GDM1 (cell line): ENCODE measurements at regions not wholly inside any gene's neighbourhood (a gene's known extent, or its start where the extent isn't known, plus 50 kb on each side); places are given as distances from the start of the nearest gene placed in this dataset.
"Not testable (repeated sequence)": the region's sequence is repeated elsewhere in the genome, so short reads cannot be mapped to it uniquely, and the experiment has no call there.

Experiments
- DNase-seq: peaks from one replicate; lab custom pipeline; 2025; lab: John Stamatoyannopoulos, UW

- no peak for DNase-seq
These were observed 175.3 kb downstream of the UTP18 start for GRCh38 chr17:51435641-51436091.

DNA sequence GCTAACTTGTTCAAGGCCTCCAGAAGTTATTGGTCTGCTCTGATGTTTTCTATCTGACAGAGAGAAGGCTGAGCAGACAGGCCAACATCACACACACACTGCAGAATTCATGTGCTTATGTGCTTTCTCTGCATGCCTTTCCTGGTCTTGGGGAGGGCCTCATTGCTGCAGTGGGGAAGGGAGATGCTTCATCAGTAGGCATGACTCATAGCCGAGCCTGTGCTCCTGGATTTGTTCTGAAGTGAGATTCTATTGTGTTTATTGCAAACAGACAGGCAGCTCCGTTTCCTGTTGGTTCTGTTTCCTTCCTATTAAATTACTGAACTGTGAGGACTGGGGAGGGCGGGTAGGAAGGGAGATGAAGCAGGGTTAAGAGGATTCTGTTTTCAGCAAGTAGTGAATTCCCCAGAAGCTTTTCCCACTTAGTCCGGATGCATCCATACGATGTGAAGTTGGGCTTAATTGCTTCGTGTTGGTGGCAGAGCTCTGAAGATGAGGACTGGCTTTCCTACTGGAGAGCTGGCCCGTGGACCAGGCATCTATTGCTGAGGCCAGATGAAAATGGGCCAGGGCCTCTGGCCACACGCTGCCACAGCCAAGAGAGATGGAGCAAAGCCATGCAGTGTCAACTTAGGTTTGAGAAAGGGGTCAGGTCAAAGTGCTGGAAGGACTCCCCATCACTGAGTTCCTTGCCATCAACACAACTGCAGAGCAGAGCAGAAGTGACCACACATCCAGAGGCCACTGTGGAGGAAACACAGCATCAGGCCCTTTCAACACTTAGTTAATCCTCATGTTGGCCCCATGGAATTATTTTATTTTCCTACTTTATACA lies 179.3 kb downstream of the UTP18 start:
- DNase-seq: no peak

- no peak for DNase-seq
These were observed 181.1 kb downstream of the UTP18 start for GRCh38 chr17:51441431-51441830.

DNA sequence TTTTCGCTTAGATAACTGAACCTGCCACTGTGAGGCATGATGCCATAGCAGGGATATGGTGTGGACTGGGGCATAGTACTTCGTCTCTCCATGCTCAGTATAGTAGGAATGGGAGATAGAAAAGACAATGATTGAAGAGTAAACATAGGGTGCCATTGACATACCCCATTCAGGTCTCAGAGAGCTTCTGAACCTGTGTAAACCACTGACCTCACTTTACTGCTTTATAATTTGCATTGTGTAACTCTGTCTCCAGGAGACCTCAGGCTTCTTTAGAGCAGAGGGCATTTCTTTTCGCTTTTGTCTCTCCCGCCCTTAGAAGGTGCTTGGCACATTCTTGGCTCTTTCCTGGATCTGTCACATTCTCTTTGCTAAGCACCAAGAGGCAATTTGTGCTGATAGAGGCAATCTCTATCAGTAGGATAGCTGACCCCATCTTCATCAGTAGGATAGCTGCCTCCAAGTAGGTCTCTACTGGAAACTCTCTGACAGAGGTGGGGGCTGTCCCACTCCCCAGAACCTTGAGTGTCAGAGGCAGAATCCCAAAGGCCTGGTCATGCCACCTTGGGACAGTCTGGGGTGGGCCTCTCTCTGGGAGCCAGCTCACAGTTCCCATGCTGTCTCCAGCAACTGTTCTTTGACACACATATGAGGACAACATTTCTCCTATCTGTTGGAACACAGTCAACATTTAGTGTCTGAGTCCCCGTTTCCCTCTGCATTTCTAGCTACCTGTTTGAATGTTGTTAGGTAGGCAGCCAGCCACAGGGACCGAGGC lies 181.9 kb downstream of the UTP18 start:
- DNase-seq: no peak

- no peak for DNase-seq
These were observed 183.3 kb downstream of the UTP18 start for GRCh38 chr17:51443646-51444045.

- DNase-seq: no peak
These were observed 185.6 kb downstream of the UTP18 start for GRCh38 chr17:51445946-51446345.

- no peak for DNase-seq
These were observed 194.2 kb downstream of the UTP18 start for GRCh38 chr17:51454456-51454978.

DNA sequence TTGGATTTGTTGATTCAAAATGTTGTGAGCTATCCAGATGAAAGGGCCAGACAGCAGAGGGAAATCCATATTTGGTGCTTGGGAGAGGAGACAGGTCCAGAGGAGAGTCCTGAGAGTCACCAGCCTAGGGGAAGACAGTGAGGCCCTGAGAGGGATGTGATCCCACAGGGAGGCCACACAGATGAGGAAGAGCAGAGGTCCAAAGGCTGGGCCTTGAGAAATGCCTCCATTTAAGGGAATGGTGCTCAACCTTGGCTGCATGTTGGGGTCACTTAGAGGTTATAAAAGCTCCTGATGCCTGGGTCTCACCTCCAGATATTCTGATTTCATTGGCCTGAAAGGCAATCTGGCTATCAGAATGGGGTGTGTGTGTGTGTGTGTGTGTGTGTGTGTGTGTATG lies 194.9 kb downstream of the UTP18 start:
- DNase-seq: no peak

- DNase-seq: no peak
These were observed 195.6 kb downstream of the UTP18 start for GRCh38 chr17:51455931-51456330.

DNA sequence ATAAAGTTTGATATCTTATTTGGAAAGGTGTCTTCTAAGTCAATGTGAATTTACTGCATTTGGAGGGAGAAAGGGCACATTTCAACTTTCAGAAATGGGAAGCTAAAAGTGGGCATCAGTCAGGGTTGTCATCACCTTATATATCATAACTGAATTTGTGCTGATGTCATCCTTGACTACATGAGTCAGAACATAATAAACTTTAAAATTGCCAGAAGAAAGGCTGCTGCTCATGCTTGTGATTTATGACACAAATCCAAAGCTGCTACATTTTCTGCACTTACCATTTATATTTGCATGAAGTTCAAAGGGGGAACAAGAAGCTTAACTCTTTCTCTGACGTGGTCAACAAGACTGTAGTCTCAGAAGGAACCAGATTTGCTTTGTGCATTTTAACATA lies 196.6 kb downstream of the UTP18 start:
- DNase-seq: no peak

GRCh38 chr17:51461578-51462004 lies 201.2 kb downstream of the UTP18 start:
- no peak for DNase-seq

- no peak for DNase-seq
These were observed 203.0 kb downstream of the UTP18 start for GRCh38 chr17:51463353-51463752.

GRCh38 chr17:51467336-51467735 lies 207.0 kb downstream of the UTP18 start:
- DNase-seq: no peak

DNA sequence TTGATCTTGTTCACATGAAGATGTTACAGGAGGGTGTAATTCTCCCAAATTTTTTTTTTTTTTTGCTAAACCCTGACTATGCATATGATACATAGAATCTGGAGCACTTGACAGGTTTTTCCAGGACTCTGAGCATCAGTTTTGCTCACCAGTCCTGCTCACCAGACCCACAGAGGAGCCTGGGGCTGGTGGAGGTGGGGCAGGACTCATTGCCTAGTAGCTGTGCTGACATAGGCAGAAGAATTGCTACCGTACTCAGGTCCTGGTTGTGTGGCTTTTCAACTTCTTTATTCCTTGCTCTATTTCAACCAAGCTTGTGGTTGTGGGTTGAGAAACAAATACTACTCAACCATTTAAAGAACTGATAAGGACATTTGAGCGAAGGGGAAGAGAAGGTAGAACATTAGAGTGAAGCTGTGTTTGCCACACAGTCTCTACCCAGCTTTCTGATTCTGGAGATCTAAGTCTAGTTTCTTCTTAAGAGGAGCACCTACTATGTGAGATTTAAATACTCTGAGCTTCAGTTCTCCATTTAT lies 212.4 kb downstream of the UTP18 start:
- no peak for DNase-seq

- no peak for DNase-seq
These were observed 214.4 kb downstream of the UTP18 start for GRCh38 chr17:51474764-51475163.

GRCh38 chr17:51475730-51476129 lies 215.4 kb downstream of the UTP18 start:
- DNase-seq: no peak

DNA sequence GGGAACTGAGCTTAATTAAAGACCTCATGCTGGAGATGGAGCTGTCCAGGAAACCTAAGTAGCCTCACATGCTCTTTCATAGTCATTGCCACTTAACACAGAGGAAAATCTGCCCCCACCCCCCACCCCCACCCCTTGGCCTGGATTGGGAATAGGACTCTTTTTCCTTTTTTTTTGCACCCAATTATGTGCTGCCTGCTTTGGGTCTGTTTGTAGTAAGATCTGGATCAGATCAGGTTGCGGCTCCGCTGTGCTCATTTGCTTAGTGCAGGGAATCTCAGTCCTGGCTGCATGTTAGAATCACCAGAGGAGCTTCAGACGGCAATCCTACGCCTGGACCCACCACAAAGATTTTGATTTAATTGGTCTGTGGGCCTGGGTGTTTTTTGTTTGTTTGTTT lies 219.0 kb downstream of the UTP18 start:
- no peak for DNase-seq

DNA sequence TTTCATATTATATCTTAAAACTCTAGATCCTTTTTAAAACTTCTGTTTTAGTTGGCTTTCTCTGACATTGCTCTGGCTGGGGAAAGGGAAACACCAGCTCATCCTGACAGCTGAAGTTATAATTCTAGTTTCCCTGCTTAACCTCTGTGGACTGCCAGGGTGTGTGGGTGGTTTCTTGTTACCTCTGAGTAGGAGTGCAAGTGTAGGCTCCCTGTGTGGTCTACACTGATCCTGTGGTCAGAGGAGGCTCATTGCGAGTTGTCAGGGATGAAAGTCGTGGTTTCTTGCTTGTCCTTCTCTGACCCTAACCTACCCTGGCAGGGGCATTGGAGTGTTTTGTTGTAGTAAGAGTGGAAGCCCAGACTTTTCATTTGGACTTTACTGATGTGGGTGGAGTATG lies 221.0 kb downstream of the UTP18 start:
- no peak for DNase-seq

GRCh38 chr17:51482248-51482647 lies 221.9 kb downstream of the UTP18 start:
- DNase-seq: not testable (repeated sequence)

DNA sequence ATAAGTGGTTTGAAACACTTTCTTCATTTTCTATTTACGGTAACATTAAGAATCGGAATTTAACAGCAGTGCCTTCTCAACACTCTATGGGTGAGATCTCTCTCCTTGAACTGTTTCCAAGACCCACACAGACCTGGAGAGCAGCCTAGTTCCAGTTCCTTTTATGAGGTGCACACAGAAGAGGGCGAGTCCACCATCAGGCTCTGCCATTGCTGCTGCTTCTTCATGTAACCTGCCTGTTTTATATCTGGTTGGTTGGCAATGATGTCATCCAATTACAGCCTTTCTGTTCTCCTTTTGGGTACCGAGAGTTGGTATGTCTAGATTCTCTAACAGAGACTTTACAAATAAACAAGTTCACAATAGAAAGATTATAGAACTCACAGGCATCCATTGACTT lies 225.7 kb downstream of the UTP18 start:
- DNase-seq: no peak

DNA sequence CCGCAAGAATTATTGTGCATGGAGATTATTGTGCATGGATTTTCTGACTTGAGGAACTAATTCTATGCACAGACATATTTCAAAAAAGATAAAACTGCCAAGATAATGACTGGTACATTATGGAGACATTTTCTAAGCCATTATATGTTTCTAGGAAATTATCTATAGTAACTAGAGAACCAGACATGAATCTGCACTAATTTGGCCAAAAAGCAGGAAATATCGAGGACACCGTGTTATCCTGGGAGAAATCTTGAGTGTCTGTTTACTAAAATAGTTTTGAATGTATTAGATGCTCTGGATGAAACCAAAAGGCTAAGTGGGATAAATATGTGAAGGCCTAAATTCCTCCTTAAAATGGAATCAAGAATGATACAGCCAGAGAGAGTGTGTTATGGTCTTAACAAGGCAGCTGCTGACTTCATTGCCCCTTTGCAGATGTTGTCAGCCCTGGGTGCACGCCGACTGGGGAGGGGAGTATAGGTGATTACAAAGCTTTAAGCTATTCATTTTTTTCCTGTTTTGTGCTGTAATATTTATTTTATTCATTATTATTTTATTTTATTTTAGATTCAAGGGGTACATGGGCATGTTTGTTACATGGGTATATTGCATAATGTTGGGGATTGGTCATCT lies 226.7 kb downstream of the UTP18 start:
- no peak for DNase-seq

DNA sequence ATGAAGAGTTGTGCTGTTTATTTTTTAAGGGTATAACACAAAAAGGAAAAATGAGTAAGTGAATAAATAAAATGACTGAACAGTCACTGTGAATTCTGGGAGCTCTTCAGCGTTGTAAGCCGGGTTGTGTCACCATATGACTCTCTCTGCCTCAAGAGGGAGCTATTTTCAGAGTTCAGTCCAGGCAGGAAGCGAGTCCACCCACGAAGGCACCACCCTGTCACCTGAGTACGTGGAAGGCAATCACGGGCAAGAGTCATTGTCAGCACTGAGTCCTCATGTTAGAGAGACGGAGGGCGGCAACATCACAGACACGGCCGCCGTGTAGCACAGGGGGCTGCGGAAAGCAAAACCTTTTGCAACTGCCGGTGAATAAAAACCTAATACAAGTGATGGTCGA lies 227.6 kb downstream of the UTP18 start:
- no peak for DNase-seq
